T-helper 1 cell treated with Interleukin-12 subunit alpha and Interleukin-12 subunit beta and Interleukin-4 antibody, amounts not matched to agents 30 ng/mL and 1 ng/mL, for 36 hours (primary cell): ENCODE measurements at regions not wholly inside any gene's neighbourhood (a gene's known extent, or its start where the extent isn't known, plus 50 kb on each side); places are given as distances from the start of the nearest gene placed in this dataset.

Experiments
- intact Hi-C: fragments of 100-400 bp; cut with micrococcal nuclease; formaldehyde crosslinking; loops from one replicate; pipeline ENCODE4 v1.15.1; 2024

- intact Hi-C loops, result no loop called here
These were observed 170.1 kb upstream of the GBE1 start for GRCh38 chr3:81931265-81932251.

DNA sequence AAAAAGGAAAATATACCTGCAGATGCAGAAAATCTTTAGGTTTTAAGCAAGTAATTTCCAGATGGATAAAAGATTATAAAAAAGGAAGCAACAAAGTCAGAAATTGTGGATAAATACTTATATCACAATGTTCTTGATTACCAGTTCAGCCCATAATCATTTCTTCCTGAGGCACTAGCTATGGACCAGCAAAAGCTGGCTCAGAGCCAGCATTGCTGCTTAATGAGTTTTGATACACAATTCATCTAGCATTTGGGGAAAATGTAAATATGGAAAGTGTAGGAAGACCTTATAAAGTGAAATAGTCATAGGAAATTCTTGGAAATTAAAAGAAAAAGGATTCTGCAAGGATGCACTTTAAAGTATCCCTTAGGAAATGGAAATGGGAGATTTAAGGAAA lies 168.3 kb upstream of the GBE1 start:
- intact Hi-C loops, result no loop called here

- intact Hi-C loops, result no loop called here
These were observed 166.4 kb upstream of the GBE1 start for GRCh38 chr3:81927811-81928210.

- intact Hi-C loops, result no loop called here
These were observed 163.9 kb upstream of the GBE1 start for GRCh38 chr3:81925385-81925784.

DNA sequence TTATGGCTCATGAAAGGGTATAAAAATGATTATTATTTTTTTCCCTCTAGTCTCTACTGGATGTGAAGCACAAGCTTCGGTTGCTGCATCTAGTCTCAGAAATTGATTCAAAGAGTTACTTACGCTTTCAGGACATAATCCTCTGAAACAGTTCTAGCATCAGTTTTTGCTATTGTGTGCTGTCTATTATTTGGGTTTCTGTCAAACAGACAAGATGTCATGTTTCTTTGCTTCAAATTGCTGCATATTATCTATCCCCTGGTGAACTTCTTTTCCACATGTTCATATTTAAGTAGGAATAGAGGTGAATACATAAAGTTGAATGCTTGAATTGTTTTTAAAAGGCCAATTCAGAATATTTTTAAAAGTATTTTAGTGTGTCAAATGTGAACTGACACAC lies 161.6 kb upstream of the GBE1 start:
- intact Hi-C loops, result no loop called here

- intact Hi-C loops, result no loop called here
These were observed 161.0 kb upstream of the GBE1 start for GRCh38 chr3:81922404-81922803.

DNA sequence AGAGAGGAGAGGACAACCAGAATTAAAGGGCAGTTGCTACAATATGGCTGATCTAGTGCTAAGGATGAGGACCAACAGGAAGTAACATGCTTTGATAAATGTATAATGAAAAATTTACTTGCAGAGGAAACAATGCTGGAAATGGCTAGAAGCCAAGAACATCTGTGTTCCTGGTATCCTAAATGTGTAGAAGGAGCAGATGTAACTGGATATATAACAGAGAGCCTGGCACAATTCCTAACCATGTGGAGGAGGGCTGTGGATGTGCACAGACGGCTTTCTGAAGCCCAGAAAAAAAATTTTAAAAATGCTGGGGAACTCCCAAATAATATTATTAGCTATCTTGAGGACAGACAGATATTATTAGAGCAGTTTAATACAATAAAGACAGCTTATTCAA lies 159.4 kb upstream of the GBE1 start:
- intact Hi-C loops, result no loop called here

GRCh38 chr3:81916890-81917289 lies 155.4 kb upstream of the GBE1 start:
- intact Hi-C loops, result loop anchor here (10.0 kb wide), 1 partner anchor 422 kb away; no protein-coding TSS in a partner anchor

DNA sequence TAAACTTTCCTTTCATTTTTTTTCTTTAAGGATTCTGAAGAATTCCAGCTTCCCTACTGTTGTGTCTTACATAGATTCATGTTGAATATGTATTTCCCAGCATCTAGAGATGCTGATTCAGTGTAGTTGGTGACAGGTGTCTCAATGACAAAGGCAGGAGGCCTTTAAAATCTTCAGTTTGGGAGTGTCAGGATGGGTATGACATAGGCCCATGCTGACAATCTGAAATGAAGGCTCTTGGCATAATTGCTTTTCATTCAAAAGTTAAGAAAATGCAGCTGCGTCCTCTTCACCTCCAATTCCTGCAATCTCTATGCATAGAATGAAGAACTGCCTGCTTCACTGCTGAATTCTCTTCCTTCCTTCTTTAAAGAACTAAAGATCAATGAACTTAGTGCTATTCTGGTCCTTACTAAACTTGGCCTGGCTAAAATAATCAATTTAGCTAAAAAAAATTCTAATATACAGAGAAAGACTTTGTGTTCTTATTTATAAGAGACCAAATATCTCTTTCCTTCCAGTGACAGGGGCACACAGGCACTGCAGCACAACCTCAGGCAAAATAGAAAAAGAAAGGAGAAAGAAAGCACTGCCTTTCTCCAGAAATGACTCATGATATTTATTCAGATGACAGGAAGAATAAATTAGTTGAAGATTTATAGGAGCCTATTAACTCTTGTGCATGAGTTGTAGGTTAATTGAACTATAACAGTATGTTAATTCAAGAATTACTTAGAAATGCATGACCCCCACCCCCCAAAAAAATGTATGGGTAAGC lies 152.6 kb upstream of the GBE1 start:
- intact Hi-C loops, result loop anchor here (10.0 kb wide), 1 partner anchor 419 kb away; no protein-coding TSS in a partner anchor

DNA sequence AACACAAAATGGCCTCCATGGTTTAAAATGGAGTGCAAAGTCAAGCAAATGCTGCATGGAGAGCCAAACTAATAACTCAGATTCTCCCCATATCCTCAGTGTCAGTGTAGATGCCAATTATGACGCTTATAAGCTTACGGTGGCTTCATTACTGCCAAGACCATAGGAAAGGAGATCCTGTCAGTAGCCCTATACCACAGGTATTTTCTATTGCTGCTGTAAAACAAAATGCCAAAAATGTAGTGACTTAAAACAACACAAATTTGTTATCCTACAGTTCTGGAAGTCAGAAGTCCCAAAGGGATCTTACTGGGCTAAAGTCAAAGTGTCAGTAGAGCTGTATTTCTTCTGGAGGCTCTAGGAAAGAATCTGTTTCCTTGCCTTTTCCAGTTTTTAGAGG lies 149.8 kb upstream of the GBE1 start:
- intact Hi-C loops, result loop anchor here (10.0 kb wide), 1 partner anchor 416 kb away; no protein-coding TSS in a partner anchor

DNA sequence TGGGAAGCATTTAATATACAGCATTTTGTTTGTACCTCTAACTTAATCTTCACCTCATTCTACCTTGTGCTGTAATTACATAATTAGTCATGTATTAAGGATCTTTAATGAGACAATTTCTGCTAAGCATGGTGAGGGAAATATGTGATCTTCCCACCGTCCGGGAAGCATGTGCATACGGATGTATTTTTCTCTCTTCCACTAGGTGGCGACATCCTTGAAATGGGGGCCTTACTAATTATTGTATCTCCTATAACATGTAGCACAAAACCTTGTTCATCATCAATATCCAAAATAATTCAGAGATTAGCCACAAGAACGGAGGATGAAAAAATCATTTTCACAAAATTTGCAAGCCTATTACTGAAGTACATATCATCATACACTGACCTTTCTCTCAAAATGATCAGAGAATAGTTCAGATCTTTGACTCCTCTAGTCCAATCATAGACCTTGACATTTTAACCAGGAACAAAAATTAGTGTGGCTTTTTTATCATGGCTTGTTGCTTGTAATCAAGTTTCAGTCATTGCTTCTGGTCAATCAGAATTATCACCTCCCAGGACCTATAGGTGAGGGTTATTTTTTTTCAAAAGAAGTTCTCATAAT lies 148.9 kb upstream of the GBE1 start:
- intact Hi-C loops, result loop anchor here (1.0 to 10.0 kb wide), 2 partner anchors 223 to 416 kb away; no protein-coding TSS in a partner anchor

GRCh38 chr3:81909796-81910195 lies 148.4 kb upstream of the GBE1 start:
- intact Hi-C loops, result loop anchor here (1.0 to 10.0 kb wide), 3 partner anchors 224 to 415 kb away; no protein-coding TSS in a partner anchor

GRCh38 chr3:81908561-81908960 lies 147.1 kb upstream of the GBE1 start:
- intact Hi-C loops, result loop anchor here (5.0 kb wide), 1 partner anchor 241 kb away; no protein-coding TSS in a partner anchor

DNA sequence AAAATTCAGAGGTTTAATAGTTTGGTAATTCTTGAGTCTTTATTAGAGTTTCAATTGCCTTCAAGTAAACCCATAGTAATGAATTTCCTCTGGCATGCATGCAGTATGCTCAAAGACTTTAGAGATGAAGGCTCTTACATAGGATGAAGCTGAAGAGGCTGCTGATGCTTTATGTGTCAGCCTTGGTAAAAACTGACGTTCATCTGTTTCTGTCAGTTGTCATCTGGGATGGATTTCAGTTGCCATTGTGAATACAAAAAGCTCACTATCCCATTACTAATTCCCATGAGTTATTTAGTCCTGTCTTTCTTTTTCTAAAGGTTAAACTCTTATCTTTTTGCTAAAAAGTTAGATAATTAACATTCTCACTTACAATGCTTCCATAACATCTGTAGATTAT lies 136.9 kb upstream of the GBE1 start:
- intact Hi-C loops, result no loop called here

DNA sequence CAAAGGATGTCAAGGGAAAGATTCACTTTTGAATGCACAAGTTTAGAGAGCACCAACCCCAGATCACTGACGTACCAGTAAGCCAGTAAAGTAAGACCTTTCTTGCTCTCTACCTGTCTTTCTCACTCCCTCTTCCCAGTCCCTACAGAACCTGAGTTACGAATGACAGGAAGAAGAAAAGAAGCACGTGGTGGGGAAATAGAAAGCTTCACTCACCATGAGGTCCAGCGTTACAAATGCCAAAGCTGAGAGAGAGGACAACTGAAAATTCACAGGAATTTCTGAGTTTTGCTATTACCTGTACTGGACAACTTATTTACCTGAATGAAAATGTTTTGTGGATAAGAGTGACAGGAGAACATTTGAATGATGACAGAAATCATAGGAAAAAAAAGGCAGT lies 133.2 kb upstream of the GBE1 start:
- intact Hi-C loops, result no loop called here

- intact Hi-C loops, result no loop called here
These were observed 129.8 kb upstream of the GBE1 start for GRCh38 chr3:81891055-81891895.

DNA sequence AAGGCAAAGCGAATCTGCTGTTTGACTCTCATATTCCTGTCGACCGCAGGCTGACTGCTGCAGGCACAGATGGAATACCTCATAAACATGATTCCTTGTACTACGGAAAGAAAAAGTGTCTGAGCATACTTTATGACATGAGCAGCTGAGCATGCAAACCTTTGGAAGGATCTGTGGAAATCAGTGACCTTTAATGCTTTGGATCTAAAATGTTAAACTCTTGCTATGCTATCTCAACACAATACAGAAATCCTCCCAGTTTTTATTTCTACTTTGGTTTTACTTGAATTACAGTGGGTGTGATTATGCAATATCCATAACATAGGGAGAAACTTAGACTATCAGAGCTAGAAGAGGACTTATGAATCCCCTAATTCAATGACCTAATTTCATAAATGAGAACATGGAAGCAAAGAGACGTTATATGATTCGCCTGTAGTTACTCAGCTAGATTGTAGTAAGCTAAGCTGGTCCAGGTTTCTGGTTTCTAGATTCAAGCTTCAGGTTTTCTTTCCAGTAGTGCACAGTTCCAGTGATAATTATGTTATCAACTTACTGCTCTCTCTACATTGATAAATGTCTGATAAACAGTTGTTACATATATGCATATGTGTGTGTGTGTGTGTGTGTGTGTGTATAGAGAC lies 127.6 kb upstream of the GBE1 start:
- intact Hi-C loops, result no loop called here

GRCh38 chr3:81887448-81887847 lies 126.0 kb upstream of the GBE1 start:
- intact Hi-C loops, result no loop called here

- intact Hi-C loops, result no loop called here
These were observed 124.6 kb upstream of the GBE1 start for GRCh38 chr3:81886081-81886480.

DNA sequence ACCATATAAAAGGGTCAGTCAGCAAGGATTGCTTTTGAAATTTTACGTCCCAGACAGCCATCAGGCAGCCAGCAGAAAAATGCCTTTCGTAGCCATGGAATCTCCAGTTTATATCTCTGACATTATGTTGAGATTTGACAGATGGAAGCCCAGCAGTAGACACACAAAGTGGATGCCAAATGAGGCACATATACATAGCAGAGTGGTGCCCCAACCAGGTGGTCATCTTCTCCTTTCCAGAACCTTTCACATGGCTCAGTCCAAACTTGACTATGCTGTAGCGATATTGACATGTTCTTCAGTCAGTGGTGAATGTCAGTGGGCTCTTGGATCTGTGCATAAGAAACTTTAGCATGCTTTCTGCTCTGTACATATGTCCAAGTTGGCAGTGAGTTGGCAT lies 123.3 kb upstream of the GBE1 start:
- intact Hi-C loops, result no loop called here
